ENCODE measurements at regions not wholly inside any gene's neighbourhood (a gene's known extent, or its start where the extent isn't known, plus 50 kb on each side); places are given as distances from the start of the nearest gene placed in this dataset.

- intact Hi-C loops (cut with micrococcal nuclease): no loop called here
- DNase-seq: no peak
- no peak overlapping the region for H3K4me3 Mint-ChIP-seq
- H3K27me3 Mint-ChIP-seq: no peaks in the 10 kb centered on the region
- Histone ChIP-seq H3K27ac (ENCODE audit: low read depth, low read length) (no peak overlapping the region), H3K9me3 (ENCODE audit: control insufficient read depth in 1 of 2, low read length in 2 of 2) (no peaks in the 10 kb centered on the region), H3K4me1 (ENCODE audit: insufficient read depth, low read length) (no peaks in the 10 kb centered on the region), H3K27me3 (ENCODE audit: insufficient read depth, low read length) (no peaks in the 10 kb centered on the region), H3K36me3 (ENCODE audit: insufficient read depth, low read length) (no peaks in the 10 kb centered on the region), H3K4me3 (ENCODE audit: low read length in 2 of 2) (no peak overlapping the region)
- H3K4me1 Mint-ChIP-seq: no peaks in the 10 kb centered on the region
- ChIA-PET CTCF (ENCODE audit: partially characterized antibody) (no interaction called here), POLR2A (ENCODE audit: partially characterized antibody) (no interaction called here)
- peaks cover 0 to 12% (median 2%) of the 10 kb centered on the region in 8 donors for H3K9me3 Mint-ChIP-seq
- no peak overlapping the region for H3K27ac Mint-ChIP-seq
- no peaks in the 10 kb centered on the region for H3K36me3 Mint-ChIP-seq
Observed at GRCh38 chrX:13180807-13181206, 136.4 kb upstream of the FAM9C start.

DNA sequence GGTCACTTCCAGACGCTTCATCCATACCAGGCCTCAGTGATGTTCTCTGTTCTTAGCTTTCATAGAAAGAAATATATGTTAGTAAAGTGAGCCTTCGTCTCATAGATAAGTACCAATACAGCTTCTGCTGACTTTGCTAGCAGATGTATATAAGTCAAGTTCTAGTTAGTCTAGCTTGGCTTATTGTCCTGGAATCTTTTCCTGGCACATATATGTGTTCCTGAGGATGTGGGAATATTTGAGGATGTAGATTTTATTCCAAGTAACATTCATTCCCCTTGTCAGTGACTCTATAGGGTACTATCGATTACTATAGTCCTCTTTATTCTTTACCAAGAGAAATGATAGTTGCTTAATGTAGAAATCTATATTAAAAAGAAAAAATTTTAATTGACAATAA, 135.2 kb upstream of the FAM9C start:
- no peak overlapping the region for H3K27ac Mint-ChIP-seq
- H3K4me1 ChIP-seq (ENCODE audit: insufficient read depth, low read length): no peaks in the 10 kb centered on the region
- intact Hi-C loops (cut with micrococcal nuclease): no loop called here
- H3K4me1 Mint-ChIP-seq: no peaks in the 10 kb centered on the region
- H3K4me3 Mint-ChIP-seq: no peak overlapping the region
- no peaks in the 10 kb centered on the region for H3K9me3 ChIP-seq (ENCODE audit: control insufficient read depth in 1 of 2, low read length in 2 of 2)
- H3K36me3 ChIP-seq (ENCODE audit: insufficient read depth, low read length): no peaks in the 10 kb centered on the region
- no peak overlapping the region for H3K4me3 ChIP-seq (ENCODE audit: low read length in 2 of 2)
- POLR2A ChIA-PET (ENCODE audit: partially characterized antibody): no interaction called here
- no peaks in the 10 kb centered on the region for H3K27me3 ChIP-seq (ENCODE audit: insufficient read depth, low read length)
- no peaks in the 10 kb centered on the region for H3K36me3 Mint-ChIP-seq
- CTCF ChIA-PET (ENCODE audit: partially characterized antibody): no interaction called here
- H3K27me3 Mint-ChIP-seq: no peaks in the 10 kb centered on the region
- peaks cover 0 to 7% (median 2%) of the 10 kb centered on the region in 8 donors for H3K9me3 Mint-ChIP-seq
- no peak overlapping the region for H3K27ac ChIP-seq (ENCODE audit: low read depth, low read length)
- no peak for DNase-seq

DNA sequence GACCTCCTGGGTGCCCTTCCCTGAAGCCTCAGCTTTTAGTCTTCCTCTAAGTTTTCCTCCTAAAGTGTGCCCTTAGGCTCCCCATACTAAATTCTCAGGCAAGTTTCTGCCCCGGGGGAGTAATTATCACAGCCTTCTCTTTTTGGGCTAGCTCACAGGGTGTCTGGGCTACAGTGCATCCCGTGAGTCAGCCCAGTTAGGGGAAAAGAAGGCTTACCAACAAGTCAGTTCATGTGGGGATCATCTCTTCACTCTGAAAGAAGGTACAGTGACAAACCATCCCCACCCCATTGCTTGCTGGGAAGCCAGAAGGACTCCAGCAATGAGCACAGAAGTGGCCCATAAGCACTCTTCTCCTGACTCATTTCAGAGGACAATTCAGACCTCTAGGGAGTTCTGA, 134.7 kb upstream of the FAM9C start:
- intact Hi-C loops (cut with micrococcal nuclease): no loop called here
- CTCF ChIA-PET (ENCODE audit: partially characterized antibody): no interaction called here
- H3K9me3 ChIP-seq (ENCODE audit: control insufficient read depth in 1 of 2, low read length in 2 of 2): no peaks in the 10 kb centered on the region

DNA sequence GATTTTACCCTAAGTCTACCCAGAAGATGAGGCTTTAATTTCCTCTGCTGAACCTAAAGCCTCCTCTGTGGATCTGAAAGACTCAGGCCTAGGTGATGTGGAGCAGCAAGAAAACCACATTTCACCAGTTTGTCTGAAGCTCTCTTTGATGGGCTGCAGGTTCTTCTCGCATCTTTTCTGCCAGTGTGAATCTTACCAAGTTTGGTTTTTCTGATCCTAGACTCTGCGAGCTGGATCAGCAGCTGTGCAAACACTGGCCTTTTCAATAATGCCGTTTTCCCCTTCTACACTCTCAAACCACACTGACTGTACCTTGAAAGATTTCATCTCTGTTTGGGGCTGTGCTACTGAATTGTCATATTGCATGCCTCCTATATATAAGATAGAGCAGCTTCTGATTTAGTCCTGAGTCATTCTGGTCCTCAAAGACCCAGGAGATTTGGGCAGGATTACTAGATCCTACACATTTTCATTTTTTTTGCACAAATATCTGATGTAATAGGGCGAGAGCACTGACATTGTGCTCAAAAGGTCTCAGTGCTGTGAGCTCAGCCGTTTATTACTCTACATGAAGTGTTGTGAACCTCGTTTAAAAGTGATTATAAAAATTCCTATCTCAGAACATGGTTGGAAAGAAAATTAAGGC, 133.6 kb upstream of the FAM9C start:
- Mint-ChIP-seq H3K4me1 (no peaks in the 10 kb centered on the region), H3K9me3 (peaks cover 0 to 4% (median under 1%) of the 10 kb centered on the region in 8 donors), H3K4me3 (no peak overlapping the region), H3K27ac (no peak overlapping the region), H3K36me3 (no peaks in the 10 kb centered on the region), H3K27me3 (no peaks in the 10 kb centered on the region)
- DNase-seq: peak in 1 of 5 donors; percentile 11
- Histone ChIP-seq H3K27ac (ENCODE audit: low read depth, low read length) (no peak overlapping the region), H3K9me3 (ENCODE audit: control insufficient read depth in 1 of 2, low read length in 2 of 2) (no peaks in the 10 kb centered on the region), H3K4me3 (ENCODE audit: low read length in 2 of 2) (no peak overlapping the region), H3K27me3 (ENCODE audit: insufficient read depth, low read length) (no peaks in the 10 kb centered on the region), H3K36me3 (ENCODE audit: insufficient read depth, low read length) (no peaks in the 10 kb centered on the region), H3K4me1 (ENCODE audit: insufficient read depth, low read length) (no peaks in the 10 kb centered on the region)
- ChIA-PET CTCF (ENCODE audit: partially characterized antibody) (no interaction called here), POLR2A (ENCODE audit: partially characterized antibody) (no interaction called here)
- intact Hi-C loops (cut with micrococcal nuclease): no loop called here

More for the DNA sequence above, 134.7 kb upstream of the FAM9C start:
- H3K36me3 Mint-ChIP-seq: no peaks in the 10 kb centered on the region
- no peaks in the 10 kb centered on the region for H3K4me1 Mint-ChIP-seq
- no peak overlapping the region for H3K4me3 Mint-ChIP-seq
- Histone ChIP-seq H3K4me1 (ENCODE audit: insufficient read depth, low read length) (no peaks in the 10 kb centered on the region), H3K36me3 (ENCODE audit: insufficient read depth, low read length) (no peaks in the 10 kb centered on the region), H3K27ac (ENCODE audit: low read depth, low read length) (no peak overlapping the region), H3K27me3 (ENCODE audit: insufficient read depth, low read length) (no peaks in the 10 kb centered on the region), H3K4me3 (ENCODE audit: low read length in 2 of 2) (no peak overlapping the region)
- no peak overlapping the region for H3K27ac Mint-ChIP-seq
- peaks cover 0 to 4% (median 1%) of the 10 kb centered on the region in 8 donors for H3K9me3 Mint-ChIP-seq
- no peaks in the 10 kb centered on the region for H3K27me3 Mint-ChIP-seq
- POLR2A ChIA-PET (ENCODE audit: partially characterized antibody): no interaction called here
- no peak for DNase-seq

GRCh38 chrX:13175056-13175455, 130.6 kb upstream of the FAM9C start:
- ChIA-PET POLR2A (ENCODE audit: partially characterized antibody) (no interaction called here), CTCF (ENCODE audit: partially characterized antibody) (interaction anchor here (1.2 kb wide), 1 partner anchor 83 kb away, joined by 3 read pairs; no protein-coding TSS in a partner anchor)
- intact Hi-C loops (cut with micrococcal nuclease): no loop called here
- Histone ChIP-seq H3K4me3 (ENCODE audit: low read length in 2 of 2) (no peak overlapping the region), H3K27ac (ENCODE audit: low read depth, low read length) (no peak overlapping the region), H3K9me3 (ENCODE audit: control insufficient read depth in 1 of 2, low read length in 2 of 2) (no peaks in the 10 kb centered on the region), H3K27me3 (ENCODE audit: insufficient read depth, low read length) (no peaks in the 10 kb centered on the region), H3K36me3 (ENCODE audit: insufficient read depth, low read length) (no peaks in the 10 kb centered on the region), H3K4me1 (ENCODE audit: insufficient read depth, low read length) (no peaks in the 10 kb centered on the region)
- Mint-ChIP-seq H3K4me1 (no peaks in the 10 kb centered on the region), H3K27ac (no peak overlapping the region), H3K27me3 (no peaks in the 10 kb centered on the region), H3K4me3 (no peak overlapping the region), H3K36me3 (no peaks in the 10 kb centered on the region), H3K9me3 (peaks cover 0 to 3% (median 0%) of the 10 kb centered on the region in 8 donors)
- no peak for DNase-seq

DNA sequence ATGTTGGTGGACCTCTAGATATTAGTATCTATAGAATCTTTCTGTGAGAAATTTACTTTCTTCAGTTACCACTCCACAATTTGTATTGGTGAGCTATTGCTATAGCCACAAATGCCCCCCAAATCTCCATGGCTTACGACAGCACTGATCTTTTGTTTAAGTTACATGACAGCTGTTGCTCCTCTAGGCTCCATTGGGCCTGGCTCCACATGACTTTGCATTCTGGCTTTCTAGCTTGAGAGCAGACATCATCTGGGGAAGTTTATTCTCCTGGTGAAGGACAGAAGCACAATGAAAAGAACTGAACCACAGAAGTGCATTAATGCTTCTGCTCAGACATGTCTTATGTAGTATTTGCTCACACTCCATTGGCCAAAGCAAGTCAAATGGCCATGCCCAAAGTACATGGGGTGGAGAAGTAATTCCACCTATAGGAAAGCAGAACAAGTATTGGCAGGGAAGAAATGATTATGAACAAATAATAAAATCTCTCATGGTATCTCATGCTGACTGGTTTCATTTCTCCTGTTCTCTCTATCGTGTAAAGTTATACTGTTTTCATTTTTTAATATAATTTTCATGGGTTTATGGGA, 126.6 kb upstream of the FAM9C start:
- Mint-ChIP-seq H3K4me3 (no peak overlapping the region), H3K4me1 (peaks cover 13 to 24% (median 16%) of the 10 kb centered on the region in 4 donors), H3K27me3 (no peaks in the 10 kb centered on the region), H3K27ac (no peak overlapping the region), H3K36me3 (peaks cover 0 to 2% of the 10 kb centered on the region in 2 donors), H3K9me3 (peaks cover 0 to 9% (median 2%) of the 10 kb centered on the region in 8 donors)
- Histone ChIP-seq H3K27me3 (ENCODE audit: insufficient read depth, low read length) (no peaks in the 10 kb centered on the region), H3K27ac (ENCODE audit: low read depth, low read length) (no peak overlapping the region), H3K4me1 (ENCODE audit: insufficient read depth, low read length) (peaks cover 14% of the 10 kb centered on the region), H3K9me3 (ENCODE audit: control insufficient read depth in 1 of 2, low read length in 2 of 2) (no peaks in the 10 kb centered on the region), H3K36me3 (ENCODE audit: insufficient read depth, low read length) (no peaks in the 10 kb centered on the region), H3K4me3 (ENCODE audit: low read length in 2 of 2) (no peak overlapping the region)
- ChIA-PET POLR2A (ENCODE audit: partially characterized antibody) (no interaction called here), CTCF (ENCODE audit: partially characterized antibody) (no interaction called here)
- no peak for DNase-seq
- intact Hi-C loops (cut with micrococcal nuclease): no loop called here

- Histone ChIP-seq H3K27ac (ENCODE audit: low read depth, low read length) (no peak overlapping the region), H3K9me3 (ENCODE audit: control insufficient read depth in 1 of 2, low read length in 2 of 2) (no peaks in the 10 kb centered on the region), H3K36me3 (ENCODE audit: insufficient read depth, low read length) (no peaks in the 10 kb centered on the region), H3K4me3 (ENCODE audit: low read length in 2 of 2) (no peak overlapping the region), H3K4me1 (ENCODE audit: insufficient read depth, low read length) (peaks cover 14% of the 10 kb centered on the region), H3K27me3 (ENCODE audit: insufficient read depth, low read length) (no peaks in the 10 kb centered on the region)
- Mint-ChIP-seq H3K27ac (no peak overlapping the region), H3K27me3 (no peaks in the 10 kb centered on the region), H3K9me3 (peaks cover 0 to 9% (median 2%) of the 10 kb centered on the region in 8 donors), H3K36me3 (peaks cover 0 to 2% of the 10 kb centered on the region in 2 donors), H3K4me3 (no peak overlapping the region), H3K4me1 (peaks cover 13 to 25% (median 17%) of the 10 kb centered on the region in 4 donors)
- ChIA-PET CTCF (ENCODE audit: partially characterized antibody) (no interaction called here), POLR2A (ENCODE audit: partially characterized antibody) (no interaction called here)
- intact Hi-C loops (cut with micrococcal nuclease): no loop called here
- no peak for DNase-seq
Observed at GRCh38 chrX:13169684-13170083, 125.3 kb upstream of the FAM9C start.

Data from CD4-positive, alpha-beta memory T cell (primary cell).